ENCODE measurements at regions not wholly inside any gene's neighbourhood (a gene's known extent, or its start where the extent isn't known, plus 50 kb on each side); places are given as distances from the start of the nearest gene placed in this dataset.
"Not testable (repeated sequence)": the region's sequence is repeated elsewhere in the genome, so short reads cannot be mapped to it uniquely, and the experiment has no call there.

- no peak for DNase-seq
Measured at GRCh38 chr3:152104847-152105415, 163.8 kb upstream of the MBNL1 start.

- DNase-seq, result no peak
Measured at GRCh38 chr3:152105446-152105845, 163.3 kb upstream of the MBNL1 start.

- DNase-seq, result no peak
Measured at GRCh38 chr3:152109038-152109437, 159.7 kb upstream of the MBNL1 start.

GRCh38 chr3:152113413-152113812 is 155.3 kb upstream of the MBNL1 start:
- DNase-seq, result no peak

- DNase-seq, result no peak
Measured at GRCh38 chr3:152113992-152114651, 154.6 kb upstream of the MBNL1 start.

GRCh38 chr3:152120601-152121269 is 148.0 kb upstream of the MBNL1 start:
- no peak for DNase-seq

GRCh38 chr3:152121270-152121636 is 147.5 kb upstream of the MBNL1 start:
- DNase-seq, result peak; percentile 57

GRCh38 chr3:152122851-152123250 is 145.9 kb upstream of the MBNL1 start:
- DNase-seq, result no peak

- no peak for DNase-seq
Measured at GRCh38 chr3:152123457-152123856, 145.3 kb upstream of the MBNL1 start.

- no peak for DNase-seq
Measured at GRCh38 chr3:152126260-152126659, 142.5 kb upstream of the MBNL1 start.

GRCh38 chr3:152127058-152127457 is 141.7 kb upstream of the MBNL1 start:
- DNase-seq, result no peak

GRCh38 chr3:152128356-152128755 is 140.4 kb upstream of the MBNL1 start:
- no peak for DNase-seq

GRCh38 chr3:152139651-152140050 is 129.1 kb upstream of the MBNL1 start:
- DNase-seq, result no peak

- DNase-seq, result no peak
Measured at GRCh38 chr3:152146461-152146860, 122.3 kb upstream of the MBNL1 start.

GRCh38 chr3:152147748-152148147 is 121.0 kb upstream of the MBNL1 start:
- no peak for DNase-seq

- no peak for DNase-seq
Measured at GRCh38 chr3:152148579-152148978, 120.2 kb upstream of the MBNL1 start.

- no peak for DNase-seq
Measured at GRCh38 chr3:152149832-152150231, 118.9 kb upstream of the MBNL1 start.

GRCh38 chr3:152151216-152151876 is 117.4 kb upstream of the MBNL1 start:
- no peak for DNase-seq

- not testable (repeated sequence) for DNase-seq
Measured at GRCh38 chr3:152151877-152152765, 116.6 kb upstream of the MBNL1 start.

GRCh38 chr3:152153115-152153514 is 115.6 kb upstream of the MBNL1 start:
- not testable (repeated sequence) for DNase-seq

- DNase-seq, result no peak
Measured at GRCh38 chr3:152155246-152156020, 113.3 kb upstream of the MBNL1 start.

- DNase-seq, result no peak
Measured at GRCh38 chr3:152156880-152157279, 111.8 kb upstream of the MBNL1 start.

Measured in amniotic stem cell (primary cell).